H9 (cell line): ENCODE measurements at regions not wholly inside any gene's neighbourhood (a gene's known extent, or its start where the extent isn't known, plus 50 kb on each side); places are given as distances from the start of the nearest gene placed in this dataset.
"Not testable (repeated sequence)": the region's sequence is repeated elsewhere in the genome, so short reads cannot be mapped to it uniquely, and the experiment has no call there.

Experiments used
- DNase-seq: peaks from one replicate; pipeline ENCODE4 v3.0.0-alpha.2; 2017
- H2AFZ ChIP-seq: one replicate; pipeline ENCODE4 v1.6.1; 2013; ENCODE audit warnings: mild to moderate bottlenecking, low read length, control low read depth, moderate library complexity
- H2AK5ac ChIP-seq: 2 replicates; pipeline ENCODE4 v1.6.1; 2013; ENCODE audit warnings: low read length, control low read depth, mixed read lengths; ENCODE audit not compliant: insufficient read length
- H2BK120ac ChIP-seq: one replicate; pipeline ENCODE4 v1.6.1; 2013; ENCODE audit warnings: low read depth, mild to moderate bottlenecking, low read length, control low read depth, inconsistent platforms; ENCODE audit not compliant: poor library complexity, severe bottlenecking
- H2BK12ac ChIP-seq: 2 replicates; pipeline ENCODE4 v1.6.1; 2013; ENCODE audit warnings: low read length, control low read depth, mixed read lengths, low read depth; ENCODE audit not compliant: insufficient read length
- H2BK15ac ChIP-seq: 2 replicates; pipeline ENCODE4 v1.6.1; 2013; ENCODE audit warnings: low read depth, low read length, control low read depth
- H2BK20ac ChIP-seq: one replicate; pipeline ENCODE4 v1.6.1; 2013; ENCODE audit warnings: low read depth, mild to moderate bottlenecking, low read length, control low read depth, inconsistent platforms; ENCODE audit not compliant: poor library complexity, severe bottlenecking
- H2BK5ac ChIP-seq: 2 replicates; pipeline ENCODE4 v1.6.1; 2013; ENCODE audit warnings: low read length, control low read depth, mixed read lengths; ENCODE audit not compliant: insufficient read length
- H3K14ac ChIP-seq: 2 replicates; pipeline ENCODE4 v1.6.1; 2013; ENCODE audit warnings: low read length, control low read depth; ENCODE audit not compliant: insufficient read depth
- H3K18ac ChIP-seq: 2 replicates; pipeline ENCODE4 v1.6.1; 2013; ENCODE audit warnings: low read depth, mild to moderate bottlenecking, mixed read lengths, low read length, control low read depth; ENCODE audit not compliant: insufficient read length
- H3K23ac ChIP-seq: 2 replicates; pipeline ENCODE4 v1.6.1; 2013; ENCODE audit warnings: low read length, control low read depth, mixed read lengths, low read depth; ENCODE audit not compliant: insufficient read length
- H3K23me2 ChIP-seq: 2 replicates; pipeline ENCODE4 v1.6.1; 2013; ENCODE audit warnings: low read depth, mild to moderate bottlenecking, mixed read lengths, low read length, control low read depth; ENCODE audit not compliant: insufficient read length, poor library complexity, severe bottlenecking
- H3K27ac ChIP-seq: 2 replicates; pipeline ENCODE4 v1.5.1; 2013; ENCODE audit warnings: low read length, control low read depth, mixed read lengths, low read depth; ENCODE audit not compliant: insufficient read length
- H3K27me3 ChIP-seq: 2 replicates; pipeline ENCODE4 v1.6.1; 2013; ENCODE audit warnings: low read length, control low read depth, inconsistent platforms; ENCODE audit not compliant: insufficient read depth
- H3K4ac ChIP-seq: 2 replicates; pipeline ENCODE4 v1.6.1; 2013; ENCODE audit warnings: low read depth, mild to moderate bottlenecking, control low read depth, inconsistent platforms, low read length, moderate library complexity
- H3K4me1 ChIP-seq: 2 replicates; pipeline ENCODE4 v1.6.1; 2013; ENCODE audit warnings: low read length, control low read depth, inconsistent platforms; ENCODE audit not compliant: insufficient read depth
- H3K4me2 ChIP-seq: 2 replicates; pipeline ENCODE4 v1.6.1; 2013; ENCODE audit warnings: low read length, control low read depth, mixed read lengths; ENCODE audit not compliant: insufficient read length, insufficient read depth
- H3K56ac ChIP-seq: 2 replicates; pipeline ENCODE4 v1.6.1; 2013; ENCODE audit warnings: low read depth, mild to moderate bottlenecking, mixed read lengths, low read length, control low read depth; ENCODE audit not compliant: insufficient read length
- H3K79me1 ChIP-seq: 2 replicates; pipeline ENCODE4 v1.6.1; 2013; ENCODE audit warnings: low read depth, mild to moderate bottlenecking, moderate library complexity, low read length, control low read depth, inconsistent platforms; ENCODE audit not compliant: insufficient read depth, poor library complexity, severe bottlenecking
- H3K79me2 ChIP-seq: 2 replicates; pipeline ENCODE4 v1.6.1; 2013; ENCODE audit warnings: low read length, control low read depth, inconsistent platforms; ENCODE audit not compliant: insufficient read depth
- H3K9ac ChIP-seq: 2 replicates; pipeline ENCODE4 v1.6.1; 2013; ENCODE audit warnings: low read length, control low read depth, mixed read lengths; ENCODE audit not compliant: insufficient read length; ENCODE audit errors: extremely low read depth
- H3K9me3 ChIP-seq: one replicate; pipeline ENCODE4 v1.6.1; 2013; ENCODE audit warnings: low read depth, low read length, inconsistent platforms; ENCODE audit not compliant: control insufficient read depth
- H3T11ph ChIP-seq: one replicate; pipeline ENCODE4 v1.6.1; 2013; ENCODE audit warnings: mild to moderate bottlenecking, low read length, control low read depth, inconsistent platforms
- H4K20me1 ChIP-seq: one replicate; pipeline ENCODE4 v1.6.1; 2013; ENCODE audit not compliant: control insufficient read depth, insufficient read length, insufficient read depth
- H4K5ac ChIP-seq: 2 replicates; pipeline ENCODE4 v1.6.1; 2013; ENCODE audit warnings: low read depth, mild to moderate bottlenecking, mixed read lengths, low read length, control low read depth; ENCODE audit not compliant: insufficient read length
- H4K8ac ChIP-seq: replicated peaks from 2 replicates; pipeline ENCODE4 v1.6.1; 2013; ENCODE audit warnings: low read length, control low read depth, mixed read lengths, low read depth; ENCODE audit not compliant: insufficient read length
- H4K91ac ChIP-seq: 2 replicates; pipeline ENCODE4 v1.6.1; 2013; ENCODE audit warnings: low read depth, mild to moderate bottlenecking, moderate library complexity, mixed read lengths, low read length, control low read depth; ENCODE audit not compliant: insufficient read length
- H3K27ac Mint-ChIP-seq, 3 experiments: 2 replicates in 2 of 3; 3 replicates in 1 of 3; pipeline ENCODE4 v1.8.0; 2020 to 2021; ENCODE audit warnings: mixed read lengths in 3 of 3, mild to moderate bottlenecking in 1 of 3, moderate library complexity in 1 of 3
- H3K27me3 Mint-ChIP-seq: 2 replicates; pipeline ENCODE4 v1.8.0; 2021; ENCODE audit warnings: low read depth, mild to moderate bottlenecking, moderate library complexity, mixed read lengths
- H3K36me3 Mint-ChIP-seq, 3 experiments: 2 replicates in 2 of 3; 3 replicates in 1 of 3; pipeline ENCODE4 v1.8.0; 2020 to 2021; ENCODE audit warnings: low read depth in 3 of 3, mixed read lengths in 3 of 3; ENCODE audit not compliant: insufficient read depth in 1 of 3
- H3K4me1 Mint-ChIP-seq, 2 experiments: 2 replicates each; pipeline ENCODE4 v1.8.0; 2020; ENCODE audit warnings: mixed read lengths in 2 of 2
- H3K4me3 Mint-ChIP-seq, 2 experiments: 2 replicates in 1 of 2; 3 replicates in 1 of 2; pipeline ENCODE4 v1.8.0; 2020 to 2021; ENCODE audit warnings: mild to moderate bottlenecking in 2 of 2, mixed read lengths in 2 of 2, moderate library complexity in 1 of 2
- H3K9me3 Mint-ChIP-seq, 2 experiments: 2 replicates in 1 of 2; 3 replicates in 1 of 2; pipeline ENCODE4 v1.8.0; 2020; ENCODE audit warnings: mild to moderate bottlenecking in 2 of 2, mixed read lengths in 2 of 2, moderate library complexity in 1 of 2
- WGBS: extraction: QIAGEN DNeasy Blood & Tissue Kit; methylation state at CpG from one replicate; pipeline ENCODE4 v1.1.7; 2013; ENCODE audit warnings: missing lambda C conversion rate, low lambda C conversion rate, mixed read lengths; ENCODE audit not compliant: insufficient read length; ENCODE audit errors: extremely low coverage; 5-methylcytosine and 5-hydroxymethylcytosine counted together
- TF ChIP-seq, protein P1 (sequence below): fragments of 200-600 bp; sonication (generic); conservative IDR thresholded peaks from 3 replicates; pipeline ENCODE4 v1.8.0; 2021; ENCODE audit warnings: antibody characterized with exemption, mild to moderate bottlenecking

GRCh38 chr1:118459871-118460270 lies 274.8 kb upstream of the SPAG17 start:
- H3K56ac ChIP-seq: no peak overlapping the region
- no peak overlapping the region for H2BK120ac ChIP-seq
- no peak overlapping the region for H3K14ac ChIP-seq
- no peak overlapping the region for H3K18ac ChIP-seq
- no peaks in the 10 kb centered on the region for H3K79me1 ChIP-seq
- no peak overlapping the region for H3T11ph ChIP-seq
- no peak for DNase-seq
- H4K20me1 ChIP-seq: no peaks in the 10 kb centered on the region
- H2BK12ac ChIP-seq: no peak overlapping the region
- H2AFZ ChIP-seq: no peak overlapping the region
- Mint-ChIP-seq H3K36me3 (peaks cover 22 to 41% (median 28%) of the 10 kb centered on the region in 3 experiments), H3K4me1 (peaks cover 8 to 9% of the 10 kb centered on the region in 2 experiments; a peak in 3 of 4 replicates), H3K9me3 (peaks cover 39 to 45% of the 10 kb centered on the region in 2 experiments), H3K27me3 (no peaks in the 10 kb centered on the region), H3K4me3 (no peak overlapping the region), H3K27ac (no peak overlapping the region)
- no peak overlapping the region for H2BK5ac ChIP-seq
- H3K27ac ChIP-seq: no peak overlapping the region
- TF ChIP-seq, protein P1, sequence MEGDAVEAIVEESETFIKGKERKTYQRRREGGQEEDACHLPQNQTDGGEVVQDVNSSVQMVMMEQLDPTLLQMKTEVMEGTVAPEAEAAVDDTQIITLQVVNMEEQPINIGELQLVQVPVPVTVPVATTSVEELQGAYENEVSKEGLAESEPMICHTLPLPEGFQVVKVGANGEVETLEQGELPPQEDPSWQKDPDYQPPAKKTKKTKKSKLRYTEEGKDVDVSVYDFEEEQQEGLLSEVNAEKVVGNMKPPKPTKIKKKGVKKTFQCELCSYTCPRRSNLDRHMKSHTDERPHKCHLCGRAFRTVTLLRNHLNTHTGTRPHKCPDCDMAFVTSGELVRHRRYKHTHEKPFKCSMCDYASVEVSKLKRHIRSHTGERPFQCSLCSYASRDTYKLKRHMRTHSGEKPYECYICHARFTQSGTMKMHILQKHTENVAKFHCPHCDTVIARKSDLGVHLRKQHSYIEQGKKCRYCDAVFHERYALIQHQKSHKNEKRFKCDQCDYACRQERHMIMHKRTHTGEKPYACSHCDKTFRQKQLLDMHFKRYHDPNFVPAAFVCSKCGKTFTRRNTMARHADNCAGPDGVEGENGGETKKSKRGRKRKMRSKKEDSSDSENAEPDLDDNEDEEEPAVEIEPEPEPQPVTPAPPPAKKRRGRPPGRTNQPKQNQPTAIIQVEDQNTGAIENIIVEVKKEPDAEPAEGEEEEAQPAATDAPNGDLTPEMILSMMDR: no peak
- H3K79me2 ChIP-seq: no peaks in the 10 kb centered on the region
- H3K4me2 ChIP-seq: no peak overlapping the region
- no peak overlapping the region for H3K4ac ChIP-seq
- no peak overlapping the region for H4K91ac ChIP-seq
- H4K8ac ChIP-seq: no peak overlapping the region
- no peak overlapping the region for H2BK15ac ChIP-seq
- H2BK20ac ChIP-seq: no peak overlapping the region
- H3K9ac ChIP-seq: no peak overlapping the region
- H3K23ac ChIP-seq: no peak overlapping the region
- no peaks in the 10 kb centered on the region for H3K23me2 ChIP-seq
- H3K27me3 ChIP-seq: no peaks in the 10 kb centered on the region
- H2AK5ac ChIP-seq: no peak overlapping the region
- H3K4me1 ChIP-seq: no peaks in the 10 kb centered on the region
- H4K5ac ChIP-seq: no peak overlapping the region
- no peaks in the 10 kb centered on the region for H3K9me3 ChIP-seq

GRCh38 chr1:118453856-118454255 lies 268.8 kb upstream of the SPAG17 start:
- H3K4ac ChIP-seq, H4K8ac ChIP-seq, H2BK15ac ChIP-seq, H3K4me1 Mint-ChIP-seq, H3K27me3 ChIP-seq, H3K27ac ChIP-seq, DNase-seq, H4K5ac ChIP-seq, H3K9ac ChIP-seq, H2BK12ac ChIP-seq, H4K20me1 ChIP-seq, H3K23ac ChIP-seq, H2BK5ac ChIP-seq, H2AK5ac ChIP-seq, H3T11ph ChIP-seq, H2BK120ac ChIP-seq, H2AFZ ChIP-seq, H3K4me3 Mint-ChIP-seq, H3K9me3 ChIP-seq, H4K91ac ChIP-seq, H3K79me1 ChIP-seq, H3K4me2 ChIP-seq, H3K14ac ChIP-seq, H3K23me2 ChIP-seq, H3K18ac ChIP-seq, H2BK20ac ChIP-seq, H3K79me2 ChIP-seq, H3K56ac ChIP-seq, H3K27me3 Mint-ChIP-seq, H3K4me1 ChIP-seq: not testable (repeated sequence)
- peaks cover 30 to 32% of the 10 kb centered on the region in 2 experiments for H3K9me3 Mint-ChIP-seq
- 0 out of 7 replicates have a peak overlapping the region, but pooled peaks of 1 of the 3 experiments have one; percentile 2 for H3K27ac Mint-ChIP-seq
- peaks cover 13 to 31% (median 14%) of the 10 kb centered on the region in 3 experiments for H3K36me3 Mint-ChIP-seq
- WGBS: no CpG with 5 or more reads among the region's 1 CpG
